Tibial artery (tissue), 4 donors: ENCODE measurements at regions not wholly inside any gene's neighbourhood (a gene's known extent, or its start where the extent isn't known, plus 50 kb on each side); places are given as distances from the start of the nearest gene placed in this dataset.
A peak's percentile ranks its signal among the peaks of the same experiment; 100 is the strongest.

Source experiments
- DNase-seq, 2 donors: peaks; one replicate each; pipeline ENCODE4 v3.0.0-alpha.2; 2019
- H3K27ac ChIP-seq, 2 donors: fragments of 200-600 bp; sonication (generic) in 1 of 2; 1 replicate in 1 of 2; 2 replicates in 1 of 2; pipeline ENCODE4 v1.5.1; 2018 to 2019; ENCODE audit warnings: mild to moderate bottlenecking in 1 of 2
- H3K27me3 ChIP-seq, 2 donors: fragments of 200-600 bp; sonication (generic) in 1 of 2; one replicate each; pipeline versions ENCODE4 v1.5.1 to v1.6.0; 2016 to 2019
- H3K36me3 ChIP-seq, 3 donors: fragments of 200-600 bp; sonication (generic) in 2 of 3; one replicate each; pipeline ENCODE4 v1.5.1; 2016 to 2019; ENCODE audit warnings: mild to moderate bottlenecking in 2 of 3
- H3K4me1 ChIP-seq, 4 donors: fragments of 200-600 bp; sonication (generic) in 2 of 4; 1 replicate in 3 of 4; 2 replicates in 1 of 4; pipeline ENCODE4 v1.5.1; 2016 to 2019
- H3K4me3 ChIP-seq, 2 donors: fragments of 200-600 bp; sonication (generic) in 1 of 2; 1 replicate in 1 of 2; 2 replicates in 1 of 2; pipeline ENCODE4 v1.5.1; 2018 to 2019; ENCODE audit warnings: mild to moderate bottlenecking in 2 of 2
- H3K9me3 ChIP-seq, 3 donors: fragments of 200-600 bp; sonication (generic) in 1 of 3; one replicate each; pipeline ENCODE4 v1.5.1; 2016 to 2019
- intact Hi-C: fragments of 100-400 bp; cut with DNase I; formaldehyde crosslinking; loops from one replicate; pipeline ENCODE4 v1.15.0; 2023; ENCODE audit warnings: low total_unique reads
- TF ChIP-seq, protein P1 (sequence below), 2 experiments: fragments of 200-600 bp in 1 of 2; fragments of 450-650 bp in 1 of 2; IDR thresholded peaks; one replicate each; pipeline ENCODE4 v1.5.1; 2017 to 2019; ENCODE audit warnings: antibody characterized with exemption in 2 of 2, mild to moderate bottlenecking in 1 of 2, moderate library complexity in 1 of 2

DNA sequence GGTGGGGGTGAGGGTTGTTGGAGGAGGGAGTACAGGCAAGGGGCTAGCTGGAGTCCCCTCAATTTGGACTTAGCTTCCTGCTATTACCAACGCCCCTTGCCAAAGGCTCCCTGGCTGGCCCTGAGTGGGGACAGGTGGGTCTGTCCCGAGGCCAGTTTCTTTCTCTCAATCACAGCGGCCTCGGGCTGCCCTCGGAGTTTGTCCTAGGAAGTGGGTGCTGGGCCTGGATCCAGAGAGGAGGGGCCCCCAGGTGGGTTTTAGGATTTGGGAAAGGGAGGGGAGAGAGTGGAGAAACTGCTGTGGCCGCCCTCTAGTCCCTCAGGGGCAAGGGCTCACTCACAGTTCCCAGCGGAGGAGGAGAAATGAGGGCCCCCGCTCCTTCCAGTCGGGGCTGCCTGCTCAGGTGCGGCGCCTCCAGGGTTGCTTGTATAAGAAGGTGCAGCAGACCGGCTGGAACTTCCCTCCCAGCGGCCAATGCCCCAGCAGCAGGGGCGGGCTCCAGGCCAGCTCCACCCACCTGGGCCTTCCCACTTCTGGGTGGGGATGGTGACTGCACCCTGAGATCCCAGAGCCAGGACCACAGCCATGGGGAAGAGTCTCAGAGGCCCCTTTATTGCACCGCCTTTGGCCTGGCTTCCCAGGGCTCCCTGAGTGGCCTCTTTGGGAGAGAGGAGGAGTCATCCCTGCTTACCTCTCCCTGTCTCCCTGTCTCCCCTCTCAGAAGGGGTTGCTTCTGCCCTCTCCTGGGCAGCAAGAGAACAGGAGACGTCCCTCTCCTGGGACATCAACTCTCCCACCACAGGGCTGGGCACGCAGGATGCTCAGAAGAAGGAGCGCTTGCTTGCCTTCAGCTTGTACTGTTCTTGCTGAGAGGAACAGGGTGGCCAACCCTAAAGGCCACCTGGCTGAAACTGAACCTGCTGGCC lies 112.0 kb upstream of the SMURF2 start:
- peak in 1 of 2 donors; percentile 66 for DNase-seq
- Histone ChIP-seq H3K4me3 (no peak overlapping the region), H3K9me3 (no peaks in the 10 kb centered on the region), H3K27me3 (peaks cover 0 to 14% of the 10 kb centered on the region in 2 donors), H3K27ac (no peak overlapping the region), H3K36me3 (no peaks in the 10 kb centered on the region), H3K4me1 (peaks cover 0 to 30% (median 26%) of the 10 kb centered on the region in 4 donors)
- intact Hi-C loops: no loop called here
- TF ChIP-seq, protein P1, sequence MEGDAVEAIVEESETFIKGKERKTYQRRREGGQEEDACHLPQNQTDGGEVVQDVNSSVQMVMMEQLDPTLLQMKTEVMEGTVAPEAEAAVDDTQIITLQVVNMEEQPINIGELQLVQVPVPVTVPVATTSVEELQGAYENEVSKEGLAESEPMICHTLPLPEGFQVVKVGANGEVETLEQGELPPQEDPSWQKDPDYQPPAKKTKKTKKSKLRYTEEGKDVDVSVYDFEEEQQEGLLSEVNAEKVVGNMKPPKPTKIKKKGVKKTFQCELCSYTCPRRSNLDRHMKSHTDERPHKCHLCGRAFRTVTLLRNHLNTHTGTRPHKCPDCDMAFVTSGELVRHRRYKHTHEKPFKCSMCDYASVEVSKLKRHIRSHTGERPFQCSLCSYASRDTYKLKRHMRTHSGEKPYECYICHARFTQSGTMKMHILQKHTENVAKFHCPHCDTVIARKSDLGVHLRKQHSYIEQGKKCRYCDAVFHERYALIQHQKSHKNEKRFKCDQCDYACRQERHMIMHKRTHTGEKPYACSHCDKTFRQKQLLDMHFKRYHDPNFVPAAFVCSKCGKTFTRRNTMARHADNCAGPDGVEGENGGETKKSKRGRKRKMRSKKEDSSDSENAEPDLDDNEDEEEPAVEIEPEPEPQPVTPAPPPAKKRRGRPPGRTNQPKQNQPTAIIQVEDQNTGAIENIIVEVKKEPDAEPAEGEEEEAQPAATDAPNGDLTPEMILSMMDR (IDR thresholded peaks at IDR 0.05): no peak

DNA sequence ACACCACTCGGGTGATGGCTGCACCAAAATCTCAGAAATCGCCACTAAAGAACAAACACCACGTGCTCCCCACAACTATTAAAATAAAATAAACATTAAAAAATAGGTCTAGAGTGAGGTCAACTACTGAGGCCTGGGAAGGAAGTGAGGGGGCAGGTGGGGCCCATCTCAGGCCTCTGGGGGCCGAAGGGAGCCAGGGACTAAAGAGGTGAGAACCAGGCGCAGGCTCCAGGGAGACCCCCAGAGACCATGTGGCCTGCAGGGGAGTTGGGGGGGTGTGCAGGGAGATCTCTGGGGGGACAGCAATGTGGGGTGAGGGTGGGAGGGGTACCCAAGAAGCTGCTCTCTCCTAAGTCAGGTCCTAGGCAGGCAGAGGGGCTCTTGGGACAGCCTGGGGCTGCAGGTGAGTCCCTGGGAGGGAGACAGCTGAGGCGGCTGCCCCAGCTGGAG lies 111.3 kb upstream of the SMURF2 start:
- Histone ChIP-seq H3K9me3 (no peaks in the 10 kb centered on the region), H3K27ac (no peak overlapping the region), H3K4me1 (peaks cover 0 to 23% (median 19%) of the 10 kb centered on the region in 4 donors), H3K36me3 (no peaks in the 10 kb centered on the region), H3K27me3 (peaks cover 0 to 7% of the 10 kb centered on the region in 2 donors), H3K4me3 (no peak overlapping the region)
- DNase-seq: peak in 1 of 2 donors; percentile 39
- TF ChIP-seq, protein P1 (IDR thresholded peaks at IDR 0.05): no peak
- intact Hi-C loops: no loop called here

DNA sequence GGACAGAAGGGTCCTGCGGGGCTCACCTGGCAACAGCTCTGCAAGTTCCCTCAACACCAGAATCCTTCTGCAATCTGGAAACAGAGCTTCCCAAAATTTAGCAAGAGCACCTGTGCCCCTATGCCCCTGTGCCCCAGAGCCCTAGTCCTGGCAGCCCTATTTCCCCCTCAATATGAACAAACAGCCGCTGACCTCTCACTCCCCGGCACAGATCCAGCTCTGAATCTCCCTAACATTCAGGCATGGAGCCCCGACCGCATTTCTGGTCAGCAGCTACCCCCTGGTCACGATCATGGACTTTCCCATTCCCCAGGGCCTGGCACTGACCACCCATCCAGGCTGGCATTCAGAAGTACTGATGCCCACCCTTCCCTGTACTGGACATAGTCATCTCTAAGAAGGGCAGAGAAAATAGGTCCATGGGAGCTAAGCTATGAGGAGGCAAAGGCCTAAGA lies 110.8 kb upstream of the SMURF2 start:
- no peak overlapping the region for H3K27ac ChIP-seq
- no peaks in the 10 kb centered on the region for H3K9me3 ChIP-seq
- H3K36me3 ChIP-seq: no peaks in the 10 kb centered on the region
- peaks cover 0 to 2% of the 10 kb centered on the region in 2 donors for H3K27me3 ChIP-seq
- TF ChIP-seq, protein P1 (IDR thresholded peaks at IDR 0.05): no peak
- intact Hi-C loops: no loop called here
- DNase-seq: peak in 1 of 2 donors; percentile 59
- H3K4me3 ChIP-seq: no peak overlapping the region
- peaks cover 0 to 18% (median 14%) of the 10 kb centered on the region in 4 donors for H3K4me1 ChIP-seq

DNA sequence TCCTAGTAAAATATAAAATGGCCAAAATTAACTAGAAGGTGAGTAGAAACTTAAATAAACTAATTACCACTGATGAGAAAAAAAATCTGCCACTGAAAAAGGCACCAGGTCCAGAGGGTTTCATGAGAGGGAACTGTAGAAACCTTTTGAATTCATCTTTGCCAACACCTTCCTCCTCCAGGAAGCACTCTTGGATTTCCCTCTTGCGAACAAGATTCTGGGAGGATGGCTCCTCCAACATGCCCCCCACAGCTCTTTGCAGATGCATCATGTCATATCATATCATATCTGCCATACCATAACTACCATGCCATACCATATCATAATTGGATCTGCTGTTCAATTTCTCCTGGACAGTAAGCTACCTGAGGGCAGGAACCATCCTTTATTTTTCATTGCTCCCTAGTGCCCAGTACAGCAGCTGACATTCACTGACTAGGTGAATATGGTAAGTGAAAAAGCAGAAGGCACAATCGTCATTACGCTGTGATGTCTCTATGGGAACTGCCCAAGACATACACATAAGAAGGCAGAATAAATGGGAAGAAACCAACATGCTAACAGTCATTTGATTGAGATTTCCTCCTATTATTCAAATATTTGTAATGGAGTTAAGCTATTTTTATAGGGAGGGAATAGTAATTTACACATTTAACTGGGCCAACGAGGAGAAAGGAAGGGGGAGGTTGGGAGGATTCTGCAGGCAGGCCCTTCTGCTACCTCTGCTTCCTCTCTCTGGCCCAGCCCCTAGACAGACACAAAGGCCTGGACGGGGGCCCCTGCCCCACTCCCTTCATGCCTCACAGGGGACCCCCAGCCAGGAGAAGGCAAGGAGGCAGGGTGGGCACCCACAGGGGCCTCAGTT lies 110.1 kb upstream of the SMURF2 start:
- TF ChIP-seq, protein P1 (IDR thresholded peaks at IDR 0.05): no peak
- intact Hi-C loops: no loop called here
- H3K4me1 ChIP-seq: peaks cover 0 to 12% (median 7%) of the 10 kb centered on the region in 4 donors
- no peak for DNase-seq
- no peaks in the 10 kb centered on the region for H3K9me3 ChIP-seq
- H3K27ac ChIP-seq: no peak overlapping the region
- no peaks in the 10 kb centered on the region for H3K36me3 ChIP-seq
- no peaks in the 10 kb centered on the region for H3K27me3 ChIP-seq
- H3K4me3 ChIP-seq: no peak overlapping the region

DNA sequence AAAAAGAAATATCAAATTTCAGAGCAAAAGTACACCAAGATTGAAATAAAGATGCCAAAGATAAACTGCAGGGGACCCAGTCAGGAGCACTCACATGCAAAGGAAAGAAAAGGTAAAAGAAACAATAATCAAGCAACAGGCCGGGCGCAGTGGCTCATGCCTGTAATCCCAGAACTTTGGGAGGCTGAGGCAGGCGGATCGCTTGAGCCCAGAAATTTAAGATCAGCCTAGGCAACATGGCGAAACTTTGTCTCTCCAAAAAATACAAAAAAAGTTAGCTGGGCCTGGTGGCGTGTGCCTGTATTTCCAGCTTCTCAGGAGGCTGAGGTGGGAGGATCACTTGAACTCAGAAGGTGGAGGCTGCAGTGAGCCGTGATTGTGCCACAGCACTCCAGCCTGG lies 107.6 kb upstream of the SMURF2 start:
- Histone ChIP-seq H3K4me3 (no peak overlapping the region), H3K9me3 (no peaks in the 10 kb centered on the region), H3K36me3 (peaks cover 0 to 2% (median 0%) of the 10 kb centered on the region in 3 donors), H3K4me1 (peaks cover 0 to 4% (median 0%) of the 10 kb centered on the region in 4 donors), H3K27me3 (no peaks in the 10 kb centered on the region), H3K27ac (no peak overlapping the region)
- intact Hi-C loops: no loop called here
- no peak for DNase-seq
- TF ChIP-seq, protein P1 (IDR thresholded peaks at IDR 0.05): no peak
